ENCODE measurements at regions not wholly inside any gene's neighbourhood (a gene's known extent, or its start where the extent isn't known, plus 50 kb on each side); places are given as distances from the start of the nearest gene placed in this dataset.

- DNase-seq (ENCODE audit: low spot score): no peak
- no peak overlapping the region for H3K27ac ChIP-seq (ENCODE audit: low read depth in 1 of 2, low read length in 2 of 2)
- no peaks in the 10 kb centered on the region for H3K36me3 ChIP-seq (ENCODE audit: control insufficient read depth in 4 of 4, insufficient read depth in 3 of 4, low read depth in 1 of 4, low read length in 3 of 4)
- no peak overlapping the region for H3K9ac ChIP-seq (ENCODE audit: low read depth in 1 of 2, low read length in 2 of 2)
- H3K4me3 ChIP-seq (ENCODE audit: low read depth in 1 of 3, low read length in 3 of 3): no peak overlapping the region
- TF ChIP-seq EGR1 (IDR thresholded peaks at IDR 0.05; ENCODE audit: low read depth in 2 of 2): no peak
- TF ChIP-seq MAX (IDR thresholded peaks at IDR 0.05): no peak
- no peaks in the 10 kb centered on the region for H3K27me3 ChIP-seq (ENCODE audit: control insufficient read depth in 4 of 4, insufficient read depth in 4 of 4, low read length in 3 of 4)
- H3K4me1 ChIP-seq (ENCODE audit: control insufficient read depth in 4 of 4, insufficient read depth in 4 of 4, low read length in 3 of 4): no peaks in the 10 kb centered on the region
- WGBS: 83% methylated on average over 9 of the region's 9 CpGs
- no peaks in the 10 kb centered on the region for H3K9me3 ChIP-seq (ENCODE audit: control insufficient read depth in 4 of 4, low read length in 3 of 4)
These were observed 576.5 kb upstream of the EDIL3 start for GRCh38 chr5:84961193-84961592.

GRCh38 chr5:84961903-84962302, 577.2 kb upstream of the EDIL3 start:
- Histone ChIP-seq H3K9ac (ENCODE audit: low read depth in 1 of 2, low read length in 2 of 2) (no peak overlapping the region), H3K27ac (ENCODE audit: low read depth in 1 of 2, low read length in 2 of 2) (no peak overlapping the region), H3K4me1 (ENCODE audit: control insufficient read depth in 4 of 4, insufficient read depth in 4 of 4, low read length in 3 of 4) (no peaks in the 10 kb centered on the region), H3K27me3 (ENCODE audit: control insufficient read depth in 4 of 4, insufficient read depth in 4 of 4, low read length in 3 of 4) (no peaks in the 10 kb centered on the region), H3K4me3 (ENCODE audit: low read depth in 1 of 3, low read length in 3 of 3) (no peak overlapping the region), H3K36me3 (ENCODE audit: control insufficient read depth in 4 of 4, insufficient read depth in 3 of 4, low read depth in 1 of 4, low read length in 3 of 4) (no peaks in the 10 kb centered on the region), H3K9me3 (ENCODE audit: control insufficient read depth in 4 of 4, low read length in 3 of 4) (no peaks in the 10 kb centered on the region)
- DNase-seq (ENCODE audit: low spot score): no peak
- no peak for TF ChIP-seq EGR1 (IDR thresholded peaks at IDR 0.05; ENCODE audit: low read depth in 2 of 2)
- no peak for TF ChIP-seq MAX (IDR thresholded peaks at IDR 0.05)
- TF ChIP-seq HNF4A (conservative IDR thresholded peaks at IDR 0.05): no peak
- no peak for TF ChIP-seq RAD21 (IDR thresholded peaks at IDR 0.05)
- TF ChIP-seq NR2F2 (IDR thresholded peaks at IDR 0.05): no peak
- no peak for TF ChIP-seq RXRA (IDR thresholded peaks at IDR 0.05)
- no peak for TF ChIP-seq FOXA1 (IDR thresholded peaks at IDR 0.05)
- no peak for TF ChIP-seq REST (IDR thresholded peaks at IDR 0.05)
- TF ChIP-seq, protein P1, sequence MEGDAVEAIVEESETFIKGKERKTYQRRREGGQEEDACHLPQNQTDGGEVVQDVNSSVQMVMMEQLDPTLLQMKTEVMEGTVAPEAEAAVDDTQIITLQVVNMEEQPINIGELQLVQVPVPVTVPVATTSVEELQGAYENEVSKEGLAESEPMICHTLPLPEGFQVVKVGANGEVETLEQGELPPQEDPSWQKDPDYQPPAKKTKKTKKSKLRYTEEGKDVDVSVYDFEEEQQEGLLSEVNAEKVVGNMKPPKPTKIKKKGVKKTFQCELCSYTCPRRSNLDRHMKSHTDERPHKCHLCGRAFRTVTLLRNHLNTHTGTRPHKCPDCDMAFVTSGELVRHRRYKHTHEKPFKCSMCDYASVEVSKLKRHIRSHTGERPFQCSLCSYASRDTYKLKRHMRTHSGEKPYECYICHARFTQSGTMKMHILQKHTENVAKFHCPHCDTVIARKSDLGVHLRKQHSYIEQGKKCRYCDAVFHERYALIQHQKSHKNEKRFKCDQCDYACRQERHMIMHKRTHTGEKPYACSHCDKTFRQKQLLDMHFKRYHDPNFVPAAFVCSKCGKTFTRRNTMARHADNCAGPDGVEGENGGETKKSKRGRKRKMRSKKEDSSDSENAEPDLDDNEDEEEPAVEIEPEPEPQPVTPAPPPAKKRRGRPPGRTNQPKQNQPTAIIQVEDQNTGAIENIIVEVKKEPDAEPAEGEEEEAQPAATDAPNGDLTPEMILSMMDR (IDR thresholded peaks at IDR 0.05; ENCODE audit: low read depth, low read length, missing input control): no peak
- TF ChIP-seq SP1 (IDR thresholded peaks at IDR 0.05): no peak
- TF ChIP-seq HNF4G (IDR thresholded peaks at IDR 0.05): no peak
- no peak for TF ChIP-seq ATF3 (IDR thresholded peaks at IDR 0.05)
- no peak for TF ChIP-seq TAF1 (conservative IDR thresholded peaks at IDR 0.05)
- no peak for TF ChIP-seq YY1 (IDR thresholded peaks at IDR 0.05)
- TF ChIP-seq JUND (IDR thresholded peaks at IDR 0.05): no peak
- WGBS: 70% methylated on average over 3 of the region's 3 CpGs

Data from liver (tissue), 8 donors.